GM19023 (cell line): ENCODE measurements at regions not wholly inside any gene's neighbourhood (a gene's known extent, or its start where the extent isn't known, plus 50 kb on each side); places are given as distances from the start of the nearest gene placed in this dataset.
A peak's percentile ranks its signal among the peaks of the same experiment; 100 is the strongest.
"Not testable (repeated sequence)": the region's sequence is repeated elsewhere in the genome, so short reads cannot be mapped to it uniquely, and the experiment has no call there.

Experiments
- ATAC-seq: cut with Tn5 transposase; IDR thresholded peaks from one replicate; pipeline ENCODE4 v1.9.1; 2021; ENCODE audit warnings: mild to moderate bottlenecking, moderate library complexity; ENCODE audit not compliant: unreplicated experiment

DNA sequence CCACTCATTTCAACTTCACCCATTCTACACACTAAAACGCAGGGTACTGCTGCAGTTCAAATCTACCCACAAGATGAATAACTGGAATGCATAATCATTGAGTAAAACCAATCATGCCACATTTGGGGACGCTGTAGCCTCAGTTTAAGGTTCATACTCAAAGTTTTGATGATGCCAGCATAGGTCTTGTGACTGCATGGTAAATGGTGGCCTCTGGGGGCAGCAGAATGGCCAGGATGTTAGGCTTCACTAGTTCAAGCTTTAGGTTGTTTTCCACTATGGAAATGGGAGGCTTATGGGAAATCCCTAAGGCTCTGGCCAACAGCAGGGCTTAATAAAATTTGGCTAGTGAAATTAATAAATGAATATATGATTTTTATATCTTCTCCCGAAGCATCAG lies 104.3 kb upstream of the TSC22D2 start:
- ATAC-seq = peak; percentile 82

DNA sequence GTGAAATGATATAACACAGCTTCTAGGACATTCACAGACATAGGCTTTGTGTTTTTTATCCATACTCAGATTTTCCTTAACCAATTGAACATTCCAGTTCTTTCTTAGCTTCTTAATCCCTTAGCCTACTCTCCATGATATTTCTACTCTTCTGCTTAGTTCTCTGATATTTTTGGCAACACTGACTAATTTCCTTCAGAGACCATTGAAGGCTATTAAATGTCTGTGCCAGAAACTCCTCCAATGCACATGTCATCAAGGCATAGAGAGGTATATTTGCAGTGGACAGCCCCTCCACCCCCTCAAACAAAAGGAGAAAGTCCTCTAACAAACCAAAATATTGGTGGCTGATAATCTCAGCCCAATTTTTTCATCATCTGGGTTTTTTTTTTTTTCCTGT lies 105.9 kb upstream of the TSC22D2 start:
- ATAC-seq = no peak

DNA sequence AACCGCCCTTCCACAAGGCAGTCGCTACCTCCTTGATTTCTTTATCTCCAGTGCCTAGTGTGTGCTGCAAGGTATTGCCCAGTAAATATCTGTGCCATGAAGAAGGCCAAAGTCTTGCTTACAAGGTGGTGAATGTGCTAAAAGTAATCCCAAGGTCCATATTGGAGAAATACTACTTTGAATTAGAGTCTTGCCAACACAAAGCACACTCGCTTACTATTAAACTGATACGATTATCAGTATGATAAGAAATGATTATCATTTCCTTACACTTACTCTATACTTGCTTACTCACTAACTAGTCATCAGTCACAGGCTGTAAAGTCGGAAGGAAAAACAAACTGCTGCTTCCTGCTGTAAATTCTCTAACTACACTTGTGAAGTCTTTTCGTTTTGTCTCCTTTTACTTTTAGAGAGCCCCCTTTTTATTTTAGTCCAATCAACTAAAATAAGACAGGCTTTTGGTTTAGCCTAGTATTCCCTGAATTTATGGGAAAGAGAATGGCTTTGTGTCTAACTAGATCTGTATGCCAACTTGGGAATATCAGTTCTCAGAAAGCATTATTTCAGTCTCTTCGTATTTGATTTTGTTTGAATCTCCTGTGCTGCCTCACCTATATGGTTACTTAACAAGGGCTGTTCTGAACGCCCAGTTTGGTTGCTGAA lies 107.1 kb upstream of the TSC22D2 start:
- ATAC-seq = no peak

DNA sequence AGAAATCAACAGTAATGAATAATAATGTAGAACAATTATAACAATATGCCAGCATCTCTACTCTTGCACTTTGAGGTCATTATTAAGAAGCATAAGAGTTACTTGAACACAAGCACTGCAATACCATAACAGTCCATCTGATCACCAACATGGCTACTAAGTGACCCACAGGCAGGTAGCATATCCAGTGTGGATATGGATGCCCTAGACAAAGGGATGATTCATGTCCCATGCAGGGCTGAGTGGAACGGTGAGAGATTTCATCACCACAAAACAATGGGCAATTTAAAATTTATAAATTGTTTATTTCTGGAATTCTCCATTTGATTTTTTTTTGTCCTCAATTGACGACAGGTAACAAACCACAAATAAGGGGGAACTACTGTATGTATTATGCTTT lies 107.7 kb upstream of the TSC22D2 start:
- ATAC-seq = no peak

DNA sequence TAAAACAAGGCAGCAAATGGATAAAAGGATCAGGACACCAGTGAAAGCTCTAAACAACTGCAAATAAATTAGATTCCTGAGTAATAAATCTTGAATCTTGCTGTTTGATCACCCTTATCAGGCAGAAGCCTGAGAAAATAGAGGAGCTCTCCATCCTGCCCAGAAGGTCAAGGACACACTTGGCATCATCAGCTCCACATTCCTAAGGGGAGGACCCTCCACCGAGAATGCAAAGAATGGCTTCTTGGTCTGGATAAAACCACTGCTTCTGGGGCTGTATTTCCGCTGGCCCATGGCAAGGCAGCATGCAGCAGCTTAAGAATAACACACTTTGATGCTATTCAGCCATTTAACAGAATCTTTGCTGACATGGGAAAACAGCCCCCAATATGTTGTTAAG lies 108.9 kb upstream of the TSC22D2 start:
- ATAC-seq = no peak

DNA sequence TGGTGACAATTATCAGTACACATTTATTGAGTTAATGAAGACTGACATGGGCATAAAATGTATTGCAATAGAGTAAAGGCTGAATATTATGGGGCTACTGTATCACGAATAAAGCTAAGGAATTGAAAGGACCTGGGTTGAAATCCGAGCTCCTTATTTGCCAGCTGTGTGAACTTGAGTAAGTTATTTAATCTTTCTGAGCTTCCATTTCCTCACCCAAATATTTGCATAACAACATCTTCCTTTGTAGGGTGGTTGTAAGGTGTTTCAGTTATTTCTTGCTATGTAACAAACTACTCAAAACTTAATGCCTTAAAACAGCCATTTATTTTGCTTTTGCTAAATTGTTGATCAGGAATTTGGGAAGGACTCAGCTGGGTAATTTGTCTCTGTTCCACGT lies 111.1 kb upstream of the TSC22D2 start:
- no peak for ATAC-seq

DNA sequence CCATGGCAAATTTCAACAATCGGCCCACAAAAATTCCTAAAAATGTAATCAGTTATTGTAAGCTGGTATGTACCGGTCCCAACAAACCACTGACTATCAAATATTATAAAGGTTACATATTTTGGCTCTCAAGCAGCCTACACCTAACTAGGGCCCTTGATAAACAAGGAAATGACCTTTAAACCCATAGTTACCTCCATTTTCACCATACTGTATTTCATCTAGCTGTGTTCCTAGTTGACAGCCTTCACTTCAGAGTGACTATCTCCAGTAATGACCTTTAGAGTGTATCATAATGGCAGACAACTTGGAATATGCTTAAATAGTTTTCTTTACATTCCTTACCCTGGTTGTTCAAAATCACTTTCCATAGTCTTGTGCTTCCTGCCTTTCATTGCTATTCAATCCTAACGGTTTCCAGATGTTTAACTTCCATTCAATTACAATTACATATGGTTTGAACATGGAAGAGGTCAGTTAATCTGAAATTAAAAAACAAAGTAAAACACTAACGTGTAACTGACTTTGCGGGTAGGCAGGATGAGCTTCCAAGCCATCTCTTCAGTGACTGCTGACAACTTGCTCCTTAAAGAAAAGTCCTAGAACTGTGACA lies 111.9 kb upstream of the TSC22D2 start:
- no peak for ATAC-seq

DNA sequence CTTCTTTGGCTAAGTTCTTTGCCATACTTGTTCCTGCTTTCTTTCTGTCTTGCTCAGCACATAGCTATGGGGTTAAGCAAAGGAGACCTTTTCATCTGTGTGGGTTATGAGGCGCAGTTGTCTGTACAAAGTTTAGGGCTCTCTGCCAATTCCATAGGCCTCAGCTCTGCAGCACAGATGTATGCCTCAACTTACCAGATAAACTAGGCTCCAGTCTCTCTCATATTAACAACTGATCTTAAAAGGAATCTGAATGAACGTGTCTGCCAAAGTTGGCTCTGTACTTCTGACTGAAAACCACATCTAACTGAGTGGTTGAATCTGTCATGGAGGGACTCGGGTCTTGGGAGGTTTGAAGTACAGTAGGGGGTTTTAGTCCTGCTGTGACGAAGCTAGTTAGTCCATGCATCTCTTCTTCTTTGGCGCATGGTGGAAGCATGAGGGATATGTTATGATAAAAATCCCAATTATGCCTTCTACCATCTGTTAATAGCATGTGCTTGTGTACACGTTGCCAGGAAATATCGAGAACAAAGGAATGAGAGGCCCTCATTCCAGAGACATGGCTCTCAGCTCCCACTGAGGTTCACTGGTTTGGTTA lies 114.6 kb upstream of the TSC22D2 start:
- no peak for ATAC-seq

DNA sequence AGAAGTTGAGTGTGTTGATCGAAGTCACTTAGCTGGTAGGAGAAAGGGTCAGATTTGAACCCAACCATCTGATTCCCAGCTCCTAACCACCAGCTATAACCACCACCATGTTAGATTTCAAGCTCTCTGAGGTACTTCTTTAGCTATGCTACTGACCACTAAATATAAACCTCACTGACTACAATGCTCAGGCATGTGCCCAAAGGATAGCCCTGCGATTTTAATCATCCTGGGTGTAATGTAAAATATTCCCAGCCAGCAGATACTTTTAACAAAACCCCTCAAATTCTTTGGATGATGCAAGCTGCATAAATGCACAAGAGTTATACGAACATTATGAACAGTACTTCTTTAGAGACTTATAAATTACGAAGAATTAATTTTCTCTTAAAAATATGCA lies 115.2 kb upstream of the TSC22D2 start:
- ATAC-seq = no peak

DNA sequence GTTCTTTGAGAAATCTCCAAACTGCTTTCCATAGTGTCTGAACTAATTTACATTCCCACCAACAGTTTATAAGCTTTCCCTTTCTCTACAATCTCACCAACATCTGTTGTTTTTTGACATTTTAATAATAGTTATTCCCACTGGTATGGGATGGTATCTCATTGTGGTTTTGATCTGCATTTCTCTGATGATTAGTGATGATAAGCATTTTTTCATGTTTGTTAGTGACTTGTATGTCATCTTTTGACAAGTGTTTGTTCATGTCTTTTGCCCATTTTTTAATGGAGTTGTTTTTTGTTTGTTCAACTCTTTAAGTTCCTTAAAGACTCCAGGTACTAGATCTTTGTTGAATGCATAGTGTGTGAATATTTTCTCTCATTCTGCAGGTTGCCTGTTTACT lies 116.6 kb upstream of the TSC22D2 start:
- no peak for ATAC-seq

DNA sequence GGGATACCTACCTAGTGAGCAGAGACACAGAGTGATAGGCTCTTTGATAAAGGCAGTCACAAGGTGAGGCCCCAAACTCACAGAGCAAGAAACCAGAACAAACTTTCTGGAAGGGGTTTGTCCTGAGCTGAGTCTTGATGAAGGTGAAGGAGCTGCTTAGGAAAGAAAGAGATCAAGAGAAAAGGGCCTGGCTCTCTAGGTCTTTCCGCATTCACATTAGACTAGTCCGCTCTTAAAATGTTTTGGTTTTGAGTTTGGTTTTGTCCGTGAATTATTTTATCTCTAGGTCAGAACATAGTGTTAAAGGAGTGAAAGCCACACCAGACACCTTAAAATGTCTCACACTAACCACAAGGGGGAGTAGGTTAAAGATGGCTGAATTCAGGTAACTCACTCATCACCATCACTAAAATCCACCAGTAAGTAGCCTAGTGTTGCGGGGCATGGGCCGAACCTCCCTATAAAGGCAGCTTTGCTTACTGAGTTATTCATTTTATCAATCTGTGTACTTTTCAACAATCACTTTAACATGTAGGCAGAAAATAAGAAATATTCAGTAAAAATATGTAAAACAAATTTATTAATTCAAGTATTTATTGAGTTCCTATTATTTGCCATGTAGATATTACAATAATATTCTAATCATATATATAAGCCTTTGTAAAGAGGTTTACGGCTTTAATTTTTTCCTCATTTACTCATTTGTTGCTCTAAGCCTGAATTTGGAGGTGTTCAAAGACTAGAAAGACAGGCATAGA lies 121.5 kb upstream of the TSC22D2 start:
- no peak for ATAC-seq

DNA sequence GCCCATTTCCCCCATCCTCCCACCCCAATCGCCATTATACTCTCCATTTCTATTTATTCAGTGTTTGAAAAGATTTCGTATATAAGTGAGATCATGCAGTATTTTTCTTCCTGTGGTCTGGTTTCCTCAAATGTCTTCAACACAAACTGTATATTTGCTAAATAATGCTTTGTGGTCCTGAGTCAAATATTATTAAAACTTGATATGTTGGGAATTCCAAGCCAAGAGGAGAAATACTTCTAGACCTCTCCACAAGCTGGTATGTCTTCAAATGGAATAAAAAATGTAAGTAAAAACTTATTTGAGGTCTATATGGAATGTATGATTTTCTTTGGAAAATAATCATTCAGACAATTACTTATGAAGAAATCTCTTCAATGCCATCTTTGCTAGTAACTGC lies 122.5 kb upstream of the TSC22D2 start:
- no peak for ATAC-seq

DNA sequence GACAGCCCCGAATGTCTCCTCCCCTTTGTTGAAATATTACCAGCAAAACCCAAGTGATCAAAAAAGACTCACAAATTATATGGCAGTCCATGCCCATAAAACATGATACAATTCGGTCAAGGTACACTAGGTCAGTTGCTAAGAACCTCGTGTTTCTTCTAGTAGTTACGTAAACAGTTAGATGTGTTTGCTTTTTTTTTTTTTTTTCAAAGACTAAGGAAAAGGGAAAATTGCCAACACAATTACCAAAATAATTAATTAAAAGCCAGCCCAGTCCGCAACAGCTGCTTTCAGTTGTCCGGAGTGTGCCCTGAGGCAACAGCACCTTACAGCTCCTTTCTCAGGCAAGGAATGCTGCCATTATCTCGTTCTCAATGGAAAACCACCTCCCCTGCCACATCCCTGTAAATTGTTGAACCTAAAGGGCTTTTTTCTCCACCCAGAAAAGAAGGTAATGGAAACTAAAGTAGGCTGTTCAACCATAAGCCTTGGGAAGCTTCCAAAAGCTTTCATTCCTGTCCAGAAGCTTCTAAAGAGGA lies 129.2 kb upstream of the TSC22D2 start:
- no peak for ATAC-seq

DNA sequence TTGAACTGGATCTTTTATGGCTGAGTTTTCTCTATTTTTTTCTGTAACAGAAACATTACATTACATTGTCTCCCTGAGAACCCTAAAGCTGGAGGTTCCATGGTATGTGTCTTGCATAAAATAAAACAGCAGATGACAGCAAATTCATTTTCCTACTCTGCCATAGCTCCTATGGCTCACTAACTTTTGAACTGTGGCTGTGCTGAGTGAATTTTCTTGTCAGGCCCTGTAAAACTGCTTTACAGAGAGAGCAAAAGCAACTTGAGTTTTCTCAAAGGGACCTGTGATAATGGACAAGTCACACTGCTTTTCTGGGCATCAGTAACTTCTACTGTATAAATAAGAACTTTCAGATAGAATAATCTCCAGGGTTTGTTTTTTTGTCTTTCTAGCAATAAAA lies 129.9 kb upstream of the TSC22D2 start:
- no peak for ATAC-seq

DNA sequence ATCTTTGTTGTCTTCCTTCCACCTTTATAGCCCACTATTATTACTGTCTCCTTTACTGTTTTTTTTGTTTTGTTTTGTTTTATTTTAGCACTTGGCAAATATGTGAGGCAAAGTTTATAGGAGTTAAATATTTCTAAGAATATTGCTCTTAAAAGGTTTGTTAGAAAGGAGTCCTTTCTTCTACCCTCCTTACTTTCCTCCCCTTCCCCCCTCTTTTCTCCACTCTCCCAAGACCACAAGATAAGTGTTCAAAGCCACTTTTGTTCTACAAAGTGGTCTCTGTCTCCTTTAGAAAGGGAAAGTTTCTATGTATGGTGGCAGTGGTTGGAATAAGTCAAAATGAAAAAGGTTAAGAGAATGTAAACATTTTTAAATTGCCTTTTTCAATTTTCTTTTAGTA lies 130.7 kb upstream of the TSC22D2 start:
- ATAC-seq = no peak

DNA sequence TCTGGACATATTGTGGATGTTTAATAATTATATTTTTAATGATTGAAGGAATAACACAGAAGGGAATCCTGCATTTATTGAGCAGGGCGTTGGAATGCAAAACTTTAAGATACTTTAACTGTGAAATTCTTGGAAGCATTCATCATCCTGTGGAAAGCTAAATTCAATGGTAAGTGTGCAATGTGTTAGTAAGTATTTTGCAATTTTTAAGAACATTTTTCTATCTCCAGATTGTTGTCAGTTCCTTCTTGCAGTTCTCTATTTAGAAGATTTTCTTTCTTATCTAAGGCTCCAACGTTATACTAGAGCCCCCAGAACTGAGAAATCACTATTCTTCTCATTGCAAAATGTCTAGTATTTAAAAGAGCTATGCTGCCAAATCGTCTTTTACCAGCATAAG lies 132.2 kb upstream of the TSC22D2 start:
- ATAC-seq = no peak

DNA sequence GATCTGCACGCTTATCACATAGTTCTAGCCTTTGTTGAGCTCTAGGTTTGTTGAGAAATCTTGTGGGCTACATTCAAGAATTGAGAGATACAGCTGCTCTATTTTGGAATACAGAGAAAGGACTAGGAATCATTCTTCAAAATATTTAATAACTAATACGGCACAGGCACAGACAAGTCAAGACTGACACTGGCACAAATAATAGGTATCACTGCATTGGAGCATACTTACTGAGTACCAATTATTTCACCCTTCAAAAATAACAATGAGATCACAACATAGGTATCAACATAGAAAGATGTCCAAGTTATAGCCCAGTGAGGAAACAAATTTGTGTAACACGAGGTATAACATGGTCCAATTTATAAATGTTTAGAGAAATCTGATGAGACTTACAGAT lies 133.7 kb upstream of the TSC22D2 start:
- ATAC-seq = no peak

DNA sequence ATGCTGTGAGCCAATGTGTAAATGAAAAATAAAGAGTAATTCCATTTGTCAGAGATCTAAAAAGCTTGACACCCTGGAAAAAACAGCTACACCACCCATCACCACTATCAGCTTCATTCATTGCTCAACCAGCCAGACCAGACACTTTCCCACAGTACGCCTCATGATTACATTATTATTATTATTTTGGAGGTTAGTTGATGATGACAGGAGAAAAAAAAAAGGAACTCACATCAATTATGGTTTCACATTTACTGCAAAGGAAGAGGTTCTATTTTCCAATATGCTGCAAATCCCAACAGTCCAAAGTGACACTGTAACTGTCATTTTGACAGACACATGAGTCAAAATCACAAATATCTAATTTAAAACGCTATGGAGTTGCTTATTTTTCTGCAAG lies 134.7 kb upstream of the TSC22D2 start:
- ATAC-seq = no peak

DNA sequence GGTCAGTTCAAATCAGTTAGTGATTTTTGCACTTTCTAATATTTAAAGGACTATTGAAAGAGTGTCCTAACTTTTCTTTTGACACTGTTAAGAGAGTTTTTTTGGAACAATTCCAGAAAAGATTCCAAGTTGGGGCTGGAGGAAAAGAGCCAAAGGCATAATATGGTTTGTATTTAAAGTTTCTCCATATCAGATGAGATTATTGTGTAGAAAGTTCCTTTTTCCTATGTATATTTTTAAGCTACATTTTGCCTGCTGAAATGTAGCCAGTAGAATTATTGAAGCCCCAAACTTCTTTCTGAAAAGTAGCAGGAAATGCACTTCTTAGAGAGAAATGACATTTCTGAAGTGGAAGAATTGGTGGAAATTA lies 136.5 kb upstream of the TSC22D2 start:
- no peak for ATAC-seq

DNA sequence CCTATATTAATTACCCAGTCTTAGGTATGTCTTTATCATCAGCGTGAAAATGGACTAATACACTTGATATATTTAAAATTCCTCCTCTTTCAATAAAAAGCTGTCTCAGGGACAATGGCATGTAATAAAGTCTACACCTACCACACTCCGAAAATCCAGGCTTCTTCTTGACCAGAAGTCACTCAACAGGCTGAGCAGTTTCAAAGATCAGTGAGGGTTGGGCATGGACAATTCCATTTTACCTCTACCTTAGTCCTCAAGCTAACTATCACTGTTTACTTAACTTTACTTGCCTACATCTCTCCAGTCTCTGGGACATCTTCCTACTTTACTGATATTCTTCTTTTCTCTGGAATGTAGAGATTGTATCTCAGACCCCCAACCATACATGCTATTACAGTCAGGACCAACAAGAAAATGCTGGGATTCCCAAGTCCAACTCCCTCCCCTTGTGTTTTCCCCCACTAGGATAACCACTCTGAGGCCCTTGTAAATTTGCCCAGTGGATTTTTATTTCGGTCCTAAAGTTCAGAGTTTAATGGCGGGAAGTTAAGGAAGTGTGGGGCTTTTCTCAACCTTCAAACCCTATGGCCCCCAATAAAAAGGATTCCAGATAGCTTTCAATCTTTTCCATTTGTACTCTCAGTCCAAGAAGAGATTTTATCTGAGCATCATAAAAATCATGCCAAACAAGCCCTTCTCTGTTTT lies 137.1 kb upstream of the TSC22D2 start:
- ATAC-seq = no peak

DNA sequence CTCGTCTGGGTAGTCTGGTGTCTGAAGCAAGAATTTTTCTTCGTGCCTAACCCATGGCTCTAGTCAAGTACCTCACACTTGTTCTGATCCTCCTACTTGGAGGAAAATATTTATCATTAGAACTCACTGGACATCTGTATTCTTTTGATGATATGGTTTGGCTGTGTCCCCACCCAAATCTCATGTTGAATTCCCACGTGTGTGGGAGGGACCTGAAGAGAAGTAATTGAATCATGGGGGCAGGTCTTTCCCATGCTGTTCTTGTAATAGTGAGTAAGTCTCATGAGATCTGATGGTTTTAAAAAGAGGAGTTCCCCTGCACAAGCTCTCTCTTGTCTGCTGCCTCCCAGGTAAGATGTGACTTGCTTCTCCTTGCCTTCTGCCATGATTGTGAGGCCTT lies 137.7 kb upstream of the TSC22D2 start:
- not testable (repeated sequence) for ATAC-seq
